Mesenchymal stem cell (in vitro differentiated cells and primary cell): ENCODE measurements at regions not wholly inside any gene's neighbourhood (a gene's known extent, or its start where the extent isn't known, plus 50 kb on each side); places are given as distances from the start of the nearest gene placed in this dataset.

Experiments
- DNase-seq: peaks from one replicate; pipeline ENCODE4 v3.0.0-alpha.2; 2013
- H2AFZ ChIP-seq: one replicate; pipeline ENCODE4 v1.6.1; 2013; ENCODE audit warnings: low read depth, mild to moderate bottlenecking, control low read depth, inconsistent platforms, low read length, moderate library complexity
- H2AK5ac ChIP-seq: 2 replicates; pipeline ENCODE4 v1.6.1; 2013; ENCODE audit warnings: low read length, moderate library complexity, mild to moderate bottlenecking, inconsistent platforms; ENCODE audit not compliant: severe bottlenecking
- H2BK120ac ChIP-seq: one replicate; pipeline ENCODE4 v1.6.1; 2013; ENCODE audit warnings: low read depth, mild to moderate bottlenecking, inconsistent platforms, low read length, moderate library complexity
- H2BK12ac ChIP-seq, 2 experiments: one replicate each; pipeline ENCODE4 v1.6.1; 2013; ENCODE audit warnings: inconsistent platforms in 2 of 2, low read length in 2 of 2, mild to moderate bottlenecking in 2 of 2, moderate library complexity in 2 of 2, control low read depth in 1 of 2
- H2BK15ac ChIP-seq: one replicate; pipeline ENCODE4 v1.6.1; 2013; ENCODE audit warnings: mild to moderate bottlenecking, low read depth, inconsistent platforms; ENCODE audit not compliant: poor library complexity, severe bottlenecking
- H2BK5ac ChIP-seq: 2 replicates; pipeline ENCODE4 v1.6.1; 2013; ENCODE audit warnings: low read depth, mild to moderate bottlenecking, low read length, control low read depth, inconsistent platforms; ENCODE audit not compliant: poor library complexity, severe bottlenecking
- H3K14ac ChIP-seq, 2 experiments: one replicate each; pipeline ENCODE4 v1.6.1; 2013; ENCODE audit warnings: inconsistent platforms in 2 of 2, low read length in 2 of 2, control low read depth in 1 of 2, mild to moderate bottlenecking in 1 of 2, moderate library complexity in 1 of 2
- H3K18ac ChIP-seq, 2 experiments: one replicate each; pipeline ENCODE4 v1.6.1; 2013; ENCODE audit warnings: inconsistent platforms in 2 of 2, low read length in 2 of 2, control low read depth in 1 of 2, low read depth in 1 of 2, mild to moderate bottlenecking in 1 of 2
- H3K23ac ChIP-seq, 2 experiments: one replicate each; pipeline ENCODE4 v1.6.1; 2013; ENCODE audit warnings: inconsistent platforms in 2 of 2, low read length in 2 of 2, mild to moderate bottlenecking in 2 of 2, moderate library complexity in 2 of 2, control low read depth in 1 of 2
- H3K27ac ChIP-seq: 2 replicates; pipeline ENCODE4 v1.5.1; 2013; ENCODE audit warnings: mild to moderate bottlenecking, moderate library complexity, low read length, control low read depth, inconsistent platforms; ENCODE audit not compliant: poor library complexity, severe bottlenecking
- H3K27me3 ChIP-seq, 2 experiments: 2 replicates each; pipeline versions ENCODE4 v1.6.1 to v1.7.0; 2013; ENCODE audit warnings: low read length in 2 of 2, mild to moderate bottlenecking in 2 of 2, moderate library complexity in 2 of 2, control low read depth in 1 of 2, inconsistent platforms in 1 of 2; ENCODE audit not compliant: control insufficient read depth in 1 of 2, insufficient read depth in 1 of 2
- H3K36me3 ChIP-seq, 2 experiments: 2 replicates each; pipeline versions ENCODE4 v1.6.1 to v1.7.0; 2013; ENCODE audit warnings: low read length in 2 of 2, control low read depth in 1 of 2, inconsistent platforms in 1 of 2, low read depth in 1 of 2, mild to moderate bottlenecking in 1 of 2; ENCODE audit not compliant: insufficient read depth in 2 of 2, control insufficient read depth in 1 of 2
- H3K4ac ChIP-seq, 2 experiments: one replicate each; pipeline ENCODE4 v1.6.1; 2013; ENCODE audit warnings: inconsistent platforms in 2 of 2, low read length in 2 of 2, mild to moderate bottlenecking in 2 of 2, moderate library complexity in 2 of 2, control low read depth in 1 of 2, low read depth in 1 of 2
- H3K4me1 ChIP-seq: 2 replicates; pipeline ENCODE4 v1.6.1; 2013; ENCODE audit warnings: low read depth, low read length, control low read depth; ENCODE audit not compliant: control insufficient read depth, insufficient read depth
- H3K4me2 ChIP-seq: 2 replicates; pipeline ENCODE4 v1.6.1; 2013; ENCODE audit warnings: low read length, mild to moderate bottlenecking, inconsistent platforms; ENCODE audit not compliant: poor library complexity, severe bottlenecking
- H3K4me3 ChIP-seq, 2 experiments: 2 replicates each; pipeline versions ENCODE4 v1.5.1 to v1.7.0; 2013; ENCODE audit warnings: low read length in 2 of 2, mild to moderate bottlenecking in 2 of 2, control low read depth in 1 of 2, low read depth in 1 of 2; ENCODE audit not compliant: insufficient read depth in 1 of 2
- H3K79me1 ChIP-seq: replicated peaks from 2 replicates; pipeline ENCODE4 v1.6.1; 2013; ENCODE audit warnings: mild to moderate bottlenecking, control low read depth, low read length, inconsistent platforms; ENCODE audit not compliant: poor library complexity, severe bottlenecking
- H3K9ac ChIP-seq: 2 replicates; pipeline ENCODE4 v1.7.0; 2013; ENCODE audit warnings: mild to moderate bottlenecking, low read length, moderate library complexity
- H3K9me3 ChIP-seq: 2 replicates; pipeline ENCODE4 v1.7.0; 2013; ENCODE audit warnings: mild to moderate bottlenecking, low read length; ENCODE audit not compliant: control insufficient read depth
- H4K8ac ChIP-seq: one replicate; pipeline ENCODE4 v1.6.1; 2013; ENCODE audit warnings: inconsistent platforms, mild to moderate bottlenecking, low read length, moderate library complexity
- H4K91ac ChIP-seq: one replicate; pipeline ENCODE4 v1.6.1; 2013; ENCODE audit warnings: mild to moderate bottlenecking, low read length, inconsistent platforms
- WGBS: methylation state at CpG from one replicate; pipeline ENCODE4 v1.1.7; 2013; ENCODE audit warnings: mixed read lengths; 5-methylcytosine and 5-hydroxymethylcytosine counted together

DNA sequence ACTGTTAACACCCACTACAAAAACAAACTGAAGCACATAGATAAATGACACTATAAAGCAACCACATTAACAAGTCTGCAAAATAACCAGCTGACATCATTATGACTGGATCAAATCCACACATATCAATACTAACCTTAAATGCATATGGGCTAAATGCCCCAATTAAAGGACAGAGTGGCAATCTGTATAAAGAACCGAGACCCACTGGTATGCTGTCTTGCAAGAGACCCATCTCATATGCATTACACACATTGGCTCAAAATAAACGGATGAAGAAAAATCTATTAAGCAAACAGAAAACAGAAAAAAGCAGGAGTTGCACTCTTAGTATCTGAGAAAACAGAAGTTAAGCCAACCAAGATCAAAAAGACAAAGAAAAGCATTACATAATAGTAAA is 1375.4 kb downstream of the ZPLD1 start:
- no peak overlapping the region for H2BK120ac ChIP-seq
- H3K79me1 ChIP-seq, result no peaks in the 10 kb centered on the region
- no peak overlapping the region for H2BK12ac ChIP-seq
- no peak overlapping the region for H4K8ac ChIP-seq
- H3K14ac ChIP-seq, result no peak overlapping the region
- no peak overlapping the region for H2AFZ ChIP-seq
- H3K27me3 ChIP-seq, result no peaks in the 10 kb centered on the region
- no peak overlapping the region for H2AK5ac ChIP-seq
- WGBS, result 79% methylated on average over 1 of the region's 2 CpGs
- no peak for DNase-seq
- no peak overlapping the region for H3K9ac ChIP-seq
- H3K4me2 ChIP-seq, result no peak overlapping the region
- H3K4ac ChIP-seq, result no peak overlapping the region
- H3K9me3 ChIP-seq, result peaks cover 20% of the 10 kb centered on the region
- H4K91ac ChIP-seq, result no peak overlapping the region
- H2BK15ac ChIP-seq, result no peak overlapping the region
- no peak overlapping the region for H3K23ac ChIP-seq
- H3K4me1 ChIP-seq, result no peaks in the 10 kb centered on the region
- H2BK5ac ChIP-seq, result no peak overlapping the region
- no peak overlapping the region for H3K27ac ChIP-seq
- H3K36me3 ChIP-seq, result no peaks in the 10 kb centered on the region
- H3K18ac ChIP-seq, result no peak overlapping the region
- no peak overlapping the region for H3K4me3 ChIP-seq

DNA sequence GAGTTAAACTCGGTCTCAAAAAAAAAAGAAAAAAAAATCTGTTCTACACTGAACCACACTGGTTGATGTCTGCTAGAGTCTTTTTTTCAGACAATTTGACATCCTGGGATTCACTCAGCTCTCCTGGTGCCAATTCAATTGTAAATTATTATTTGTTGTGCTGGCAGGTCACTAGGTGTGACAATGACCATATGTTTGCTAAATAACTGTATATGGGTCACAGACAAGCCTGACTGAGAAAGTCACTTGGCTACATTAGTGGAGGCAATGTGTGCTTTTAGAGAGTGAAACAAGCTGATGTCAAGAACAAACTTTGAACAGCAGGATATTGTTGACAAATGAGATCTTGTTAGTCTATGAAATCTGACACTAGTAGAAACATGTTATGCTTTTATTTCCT is 1379.1 kb downstream of the ZPLD1 start:
- Histone ChIP-seq H4K91ac (no peak overlapping the region), H3K27me3 (no peaks in the 10 kb centered on the region), H3K18ac (no peak overlapping the region), H3K4me1 (no peaks in the 10 kb centered on the region), H3K36me3 (no peaks in the 10 kb centered on the region), H3K79me1 (no peaks in the 10 kb centered on the region), H3K14ac (no peak overlapping the region), H2BK15ac (no peak overlapping the region), H2AFZ (no peak overlapping the region), H2BK5ac (no peak overlapping the region), H4K8ac (no peak overlapping the region), H3K4ac (no peak overlapping the region), H3K4me3 (no peak overlapping the region), H3K23ac (no peak overlapping the region), H2AK5ac (no peak overlapping the region), H3K9ac (no peak overlapping the region), H3K4me2 (no peak overlapping the region), H3K27ac (no peak overlapping the region), H2BK12ac (no peak overlapping the region), H3K9me3 (peaks cover 14% of the 10 kb centered on the region), H2BK120ac (no peak overlapping the region)
- no CpG with 5 or more reads among the region's 1 CpG for WGBS
- no peak for DNase-seq

DNA sequence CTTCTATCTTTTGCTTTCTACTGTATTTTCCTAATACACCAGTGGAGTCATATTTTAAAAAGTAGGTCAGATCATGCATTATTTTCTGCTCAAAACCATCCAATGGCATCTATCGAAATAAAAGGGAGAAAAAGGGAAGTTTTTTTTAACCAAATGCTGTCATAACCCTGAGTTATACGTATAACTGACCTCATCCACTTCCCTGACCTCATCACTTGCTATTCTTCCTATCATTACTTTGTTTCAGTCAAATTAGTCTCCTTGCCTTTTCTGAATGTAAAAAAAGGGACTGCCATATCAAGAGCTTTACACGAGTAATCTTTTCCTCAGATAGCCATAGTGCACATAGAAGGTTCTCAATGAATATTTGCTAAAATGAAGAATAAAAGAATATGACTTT is 1383.6 kb downstream of the ZPLD1 start:
- peaks cover 3% of the 10 kb centered on the region for H3K9me3 ChIP-seq
- H2BK5ac ChIP-seq, result no peak overlapping the region
- no peak overlapping the region for H3K14ac ChIP-seq
- H3K27ac ChIP-seq, result no peak overlapping the region
- no peaks in the 10 kb centered on the region for H3K79me1 ChIP-seq
- H3K4ac ChIP-seq, result no peak overlapping the region
- DNase-seq, result no peak
- no peaks in the 10 kb centered on the region for H3K4me1 ChIP-seq
- no peak overlapping the region for H2BK12ac ChIP-seq
- H3K4me3 ChIP-seq, result no peak overlapping the region
- no peaks in the 10 kb centered on the region for H3K27me3 ChIP-seq
- H2BK15ac ChIP-seq, result no peak overlapping the region
- H4K8ac ChIP-seq, result no peak overlapping the region
- H3K9ac ChIP-seq, result no peak overlapping the region
- H2AK5ac ChIP-seq, result no peak overlapping the region
- no peak overlapping the region for H2AFZ ChIP-seq
- H4K91ac ChIP-seq, result no peak overlapping the region
- H3K23ac ChIP-seq, result no peak overlapping the region
- WGBS, result 70% methylated on average over 3 of the region's 3 CpGs
- H3K36me3 ChIP-seq, result no peaks in the 10 kb centered on the region
- H3K4me2 ChIP-seq, result no peak overlapping the region
- H3K18ac ChIP-seq, result no peak overlapping the region
- H2BK120ac ChIP-seq, result no peak overlapping the region

DNA sequence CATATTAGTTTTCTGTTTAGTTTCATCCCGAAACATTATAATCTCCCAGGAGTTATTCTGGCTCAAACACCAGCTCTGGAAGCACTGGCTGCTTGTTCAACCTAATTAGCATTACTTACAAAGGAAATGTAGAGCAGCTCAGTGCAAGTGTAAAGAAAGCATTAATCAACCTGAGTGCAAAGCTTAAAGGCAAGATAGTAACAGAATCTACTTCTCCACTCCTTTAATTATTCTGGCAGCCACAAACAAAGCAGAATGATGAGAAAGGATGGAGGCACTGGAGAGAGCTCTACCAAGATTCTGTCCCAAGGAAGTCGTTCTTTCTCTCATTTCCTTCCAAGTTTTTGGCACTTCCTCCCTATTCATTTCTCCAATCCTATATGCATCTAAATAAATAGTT is 1384.0 kb downstream of the ZPLD1 start:
- Histone ChIP-seq H3K23ac (no peak overlapping the region), H3K79me1 (no peaks in the 10 kb centered on the region), H4K91ac (no peak overlapping the region), H3K4me1 (no peaks in the 10 kb centered on the region), H3K4ac (no peak overlapping the region), H3K4me3 (no peak overlapping the region), H2AK5ac (no peak overlapping the region), H3K36me3 (no peaks in the 10 kb centered on the region), H2BK12ac (no peak overlapping the region), H3K18ac (no peak overlapping the region), H3K9ac (no peak overlapping the region), H3K27me3 (no peaks in the 10 kb centered on the region), H2BK120ac (no peak overlapping the region), H2AFZ (no peak overlapping the region), H3K14ac (no peak overlapping the region), H2BK5ac (no peak overlapping the region), H3K4me2 (no peak overlapping the region), H3K9me3 (peaks cover 3% of the 10 kb centered on the region), H2BK15ac (no peak overlapping the region), H4K8ac (no peak overlapping the region), H3K27ac (no peak overlapping the region)
- DNase-seq, result no peak
- WGBS, result 27% methylated on average over 1 of the region's 2 CpGs
